Right forelimb (tissue), 1 donor: ENCODE measurements at regions not wholly inside any gene's neighbourhood (a gene's known extent, or its start where the extent isn't known, plus 50 kb on each side); places are given as distances from the start of the nearest gene placed in this dataset.
"Not testable (repeated sequence)": the region's sequence is repeated elsewhere in the genome, so short reads cannot be mapped to it uniquely, and the experiment has no call there.

Source experiments
- DNase-seq: peaks from one replicate; pipeline ENCODE4 v3.0.0-alpha.2; 2018

DNA sequence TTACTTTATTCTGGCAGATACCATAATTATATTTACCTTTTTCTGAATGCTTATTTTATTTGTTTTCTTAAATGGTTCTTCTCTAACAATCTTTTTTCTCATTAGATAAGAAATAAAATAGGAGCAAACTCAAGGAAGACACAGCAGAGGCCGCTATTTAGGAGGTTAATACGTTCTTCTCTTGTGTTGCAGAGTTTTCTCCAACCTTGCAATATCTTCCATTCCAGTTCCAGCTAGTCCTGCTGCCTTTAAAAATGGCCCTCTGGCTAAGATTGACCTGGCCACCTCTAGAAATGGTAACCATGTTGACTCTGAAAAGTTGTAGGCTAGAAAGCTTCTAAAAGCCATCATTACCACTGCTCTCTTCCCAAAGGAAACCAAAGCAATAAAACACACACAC is 718.8 kb downstream of the MAT2B start:
- DNase-seq, result no peak

DNA sequence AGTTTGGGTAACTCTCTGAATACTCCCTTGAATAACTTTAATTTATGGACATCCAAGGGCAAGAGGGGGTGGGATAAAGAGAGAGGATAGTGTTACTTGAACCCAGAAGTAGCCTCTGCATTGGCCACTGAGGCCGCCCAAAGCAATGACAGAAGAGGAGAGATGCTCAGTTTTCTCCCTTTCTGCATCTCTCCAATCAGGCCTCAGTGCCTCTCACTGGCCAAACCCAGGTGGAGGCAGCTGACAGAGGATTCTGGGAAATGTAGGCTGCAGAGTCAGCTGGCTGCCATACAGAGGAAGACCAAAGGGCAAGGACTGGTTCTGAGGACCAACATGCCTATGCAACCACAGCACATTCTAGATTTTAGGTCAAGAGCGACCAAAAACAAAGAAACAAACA is 719.4 kb downstream of the MAT2B start:
- DNase-seq, result no peak

DNA sequence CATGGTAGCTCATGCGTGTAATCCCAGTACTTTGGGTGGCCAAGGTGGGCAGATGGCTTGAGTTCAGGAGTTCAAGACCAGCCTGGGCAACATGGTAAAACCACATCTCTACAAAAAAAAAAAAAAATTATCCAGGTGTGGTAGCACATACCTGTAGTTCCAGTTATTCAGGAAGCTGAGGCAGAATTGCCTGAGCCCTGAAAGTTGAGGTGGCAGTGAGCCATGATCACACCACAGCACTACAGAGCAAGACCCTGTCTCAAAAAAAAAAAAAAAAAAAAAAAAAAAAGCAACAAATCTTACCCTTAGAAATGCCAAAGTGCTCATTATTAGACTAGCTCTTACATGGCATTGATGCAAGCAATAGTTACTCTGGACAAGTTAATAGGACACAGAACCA is 724.9 kb downstream of the MAT2B start:
- DNase-seq, result no peak

DNA sequence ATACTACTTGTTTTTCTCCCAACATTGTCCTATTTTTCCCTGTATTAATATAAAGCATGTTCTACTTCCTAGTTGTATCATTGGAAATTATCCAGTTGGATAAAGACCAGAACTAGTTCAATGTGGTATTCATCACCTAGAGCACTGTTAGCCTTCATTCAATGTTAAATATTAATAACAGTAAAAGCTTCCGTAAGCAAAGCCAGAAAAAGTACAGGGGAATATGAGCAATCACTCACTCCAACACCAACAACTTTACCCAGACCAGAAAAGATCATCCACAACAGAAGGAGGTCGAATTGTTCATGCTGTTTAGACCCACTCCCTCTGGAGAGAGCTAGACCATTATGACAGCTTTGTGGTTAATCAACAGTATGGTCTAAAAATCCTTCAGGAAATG is 728.4 kb downstream of the MAT2B start:
- no peak for DNase-seq

DNA sequence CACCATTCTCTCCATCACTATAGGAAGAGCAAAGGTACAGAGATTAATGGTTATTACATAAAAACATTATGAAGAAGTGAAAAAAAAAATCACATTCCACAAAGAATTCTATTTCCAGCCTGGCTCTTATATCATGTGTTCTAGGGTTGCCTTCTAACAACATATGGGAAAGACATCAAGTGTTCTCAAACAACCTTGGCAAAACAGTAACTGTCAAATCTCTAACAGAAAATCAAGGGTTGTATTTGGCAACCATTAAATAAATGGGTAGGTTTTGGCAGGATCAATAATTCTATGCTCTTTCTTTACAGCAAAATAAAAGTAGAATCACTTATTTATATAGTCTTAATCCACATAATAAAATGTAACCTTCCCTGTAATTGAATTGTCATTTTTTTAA is 728.9 kb downstream of the MAT2B start:
- DNase-seq, result no peak

DNA sequence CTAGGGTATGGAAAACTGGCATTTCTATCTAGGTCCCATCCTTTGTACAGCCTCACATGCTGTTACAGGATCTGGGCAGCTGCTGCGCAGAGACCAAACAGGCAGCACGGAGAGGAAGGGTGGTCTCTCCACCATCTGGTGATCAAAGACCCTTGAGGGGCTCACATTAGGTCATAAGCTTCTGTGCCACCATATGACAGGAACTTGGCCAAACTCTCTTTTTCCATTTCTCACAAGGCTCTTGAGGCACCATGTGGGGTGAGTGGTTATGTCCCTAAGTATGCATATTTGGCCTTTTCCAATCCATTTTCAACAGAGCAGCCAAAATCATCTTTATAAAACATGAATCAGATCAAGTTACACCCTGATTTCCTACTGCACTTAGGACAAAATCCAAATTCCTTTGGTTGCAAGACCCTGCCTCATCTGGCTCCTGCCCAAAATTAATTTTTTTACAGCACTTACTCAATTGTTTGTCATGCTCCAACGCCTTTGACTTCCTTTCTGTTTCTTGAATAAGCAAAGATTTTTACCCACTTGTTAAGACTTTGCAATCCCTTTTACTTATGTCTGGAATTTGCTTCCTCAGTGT is 730.0 kb downstream of the MAT2B start:
- DNase-seq, result peak; percentile 50

DNA sequence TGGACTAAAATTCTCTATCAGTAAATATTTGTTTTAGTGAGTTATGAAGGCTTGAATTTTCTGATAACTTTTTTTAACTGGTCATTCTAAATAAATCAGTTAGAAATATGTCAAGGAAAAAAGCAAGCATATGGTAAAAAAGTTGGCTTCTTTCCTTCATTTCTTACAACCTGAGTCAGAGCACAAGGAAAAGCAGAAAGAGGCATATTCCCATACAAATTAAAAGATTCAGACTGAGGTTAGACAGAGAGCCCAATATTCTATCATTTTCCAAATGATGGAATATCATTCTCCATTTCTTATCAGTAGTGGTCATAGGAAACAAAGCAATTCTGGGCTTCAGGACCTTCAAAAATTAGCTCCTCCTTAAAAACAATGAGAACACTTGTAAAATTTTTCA is 732.1 kb downstream of the MAT2B start:
- DNase-seq, result no peak

DNA sequence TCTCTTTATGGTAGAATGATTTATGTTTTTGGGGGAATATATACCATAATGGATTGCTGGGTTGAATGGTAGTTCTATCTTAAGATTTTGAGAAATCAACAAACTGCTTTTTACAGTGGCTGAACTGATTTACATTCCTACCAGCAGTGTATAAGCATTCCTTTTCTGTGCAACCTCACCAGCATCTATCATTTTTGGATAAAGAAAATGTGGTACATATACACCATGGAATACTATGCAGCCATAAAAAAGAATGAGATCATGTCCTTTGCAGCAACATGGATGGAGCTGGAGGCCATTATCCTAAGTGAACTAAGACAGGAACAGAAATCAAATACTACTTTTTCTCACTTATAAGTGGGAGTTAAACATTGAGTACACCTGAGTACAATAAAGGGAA is 746.4 kb downstream of the MAT2B start:
- not testable (repeated sequence) for DNase-seq

DNA sequence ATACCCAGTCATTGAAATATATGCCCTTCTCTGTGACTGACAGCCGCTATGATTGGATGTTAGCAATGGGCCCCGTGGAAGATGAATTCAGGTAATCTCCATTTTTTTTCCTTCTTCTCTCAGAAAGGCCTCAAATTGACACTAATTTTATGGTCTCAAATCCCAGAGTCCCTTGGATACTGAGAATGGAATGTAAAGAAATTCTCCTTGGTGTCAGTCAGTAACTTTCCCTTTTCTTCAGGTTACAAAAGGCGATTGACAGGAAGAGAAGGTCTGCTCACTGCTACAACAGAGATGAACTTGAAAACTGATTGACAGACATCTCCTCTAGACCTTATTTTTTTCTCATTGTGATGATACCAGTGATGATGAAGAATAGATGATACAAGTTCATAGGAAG is 748.3 kb downstream of the MAT2B start:
- no peak for DNase-seq

DNA sequence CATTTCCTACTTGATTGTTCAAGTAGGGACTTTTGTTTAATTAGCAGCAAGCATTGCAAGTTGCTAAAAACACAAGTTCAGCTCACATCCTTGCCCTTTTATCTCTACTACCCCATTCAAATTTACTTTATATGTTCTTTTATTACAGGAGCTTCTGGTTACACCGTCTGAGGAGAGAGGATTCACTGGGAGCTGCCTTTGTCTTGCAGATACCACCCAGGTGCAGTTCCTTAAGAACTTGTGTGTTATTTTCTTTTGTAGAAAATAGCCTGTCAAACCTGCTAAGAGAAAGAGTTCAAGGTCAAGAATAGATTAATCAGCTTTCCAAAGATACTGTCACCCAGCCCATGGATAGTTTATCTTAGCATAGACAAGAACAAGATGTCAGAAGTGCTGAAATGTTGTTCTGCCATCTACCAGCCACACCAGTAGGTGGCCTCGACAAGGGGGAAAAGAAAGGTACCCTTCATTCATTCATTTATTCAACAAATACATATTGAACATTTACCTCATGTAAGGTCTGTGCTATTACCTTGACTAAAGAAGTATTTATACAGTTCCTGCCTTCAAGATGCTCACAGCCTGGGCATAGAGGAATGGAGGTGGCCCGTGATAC is 750.3 kb downstream of the MAT2B start:
- DNase-seq, result no peak

DNA sequence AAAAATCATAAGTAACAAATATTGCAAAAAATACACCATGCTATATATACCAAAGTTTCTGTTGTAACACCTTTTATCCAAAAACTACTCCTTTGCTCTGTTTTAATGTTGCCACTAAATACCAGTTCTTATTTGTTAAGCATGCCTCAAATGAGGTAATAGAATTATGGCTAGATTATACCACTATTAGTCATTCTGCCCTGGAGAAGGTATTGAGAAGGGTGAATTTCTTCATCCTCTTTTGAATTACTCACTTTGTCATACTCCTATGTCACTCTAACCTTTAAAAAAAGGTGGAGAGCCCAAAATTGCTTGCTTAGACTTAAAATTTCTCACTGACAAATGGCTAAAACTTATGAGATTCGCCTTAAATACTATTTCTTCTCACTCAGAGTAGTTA is 750.9 kb downstream of the MAT2B start:
- no peak for DNase-seq

DNA sequence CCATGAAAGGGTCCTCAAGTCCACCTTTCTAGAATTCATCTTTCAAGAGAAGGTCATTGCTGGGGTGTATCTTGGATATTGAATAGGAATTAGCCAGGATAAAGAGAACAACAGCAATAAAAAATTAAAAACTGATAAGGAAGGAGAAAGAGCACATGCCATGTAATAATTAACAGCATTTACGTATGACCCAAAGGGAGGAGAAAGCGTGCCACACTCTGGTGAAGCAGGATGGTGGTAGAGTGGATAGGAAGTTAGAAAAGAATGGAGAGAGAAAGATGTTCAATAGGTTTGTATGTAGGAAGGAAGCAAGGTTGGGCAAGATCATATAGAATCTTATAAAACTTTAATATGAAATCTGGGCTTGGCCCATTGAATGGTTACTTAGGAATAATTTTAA is 751.5 kb downstream of the MAT2B start:
- DNase-seq, result no peak

DNA sequence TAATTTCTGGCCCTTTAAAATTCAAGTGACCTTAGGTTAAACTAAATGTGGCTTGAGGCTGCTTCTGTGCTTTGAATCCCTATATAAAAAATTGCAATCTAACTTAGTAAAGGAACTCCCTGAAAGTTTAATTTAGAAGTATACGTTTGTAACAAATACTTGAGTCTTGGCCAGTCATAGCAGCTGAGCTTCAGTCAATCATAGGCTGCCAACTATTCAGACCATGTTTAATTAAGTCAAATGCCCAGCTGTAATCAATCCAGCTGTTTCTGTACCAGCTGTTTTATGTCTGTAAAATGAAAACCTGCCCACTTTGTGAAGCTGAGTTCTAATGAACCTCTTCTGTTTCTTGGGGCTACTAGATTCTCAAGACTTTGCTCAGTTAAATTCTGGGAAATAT is 760.1 kb downstream of the MAT2B start:
- no peak for DNase-seq

DNA sequence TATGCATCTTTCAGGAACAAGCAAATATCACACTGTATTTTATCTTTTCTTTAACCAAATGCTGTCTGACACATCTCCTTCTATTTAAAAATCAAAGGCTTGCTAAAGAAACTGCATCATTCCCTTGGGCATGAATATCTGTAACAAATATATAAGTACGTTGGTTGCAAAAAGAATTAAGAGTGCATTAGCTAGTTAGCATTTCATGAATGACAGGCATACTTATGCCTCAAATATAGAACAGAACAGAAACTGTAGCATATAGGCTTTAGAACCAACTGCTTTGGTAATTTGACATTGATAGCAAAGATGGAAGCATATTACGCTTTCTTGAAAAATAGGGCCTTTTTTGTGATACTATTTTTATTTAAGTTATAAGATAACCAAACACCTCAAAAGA is 761.2 kb downstream of the MAT2B start:
- no peak for DNase-seq

DNA sequence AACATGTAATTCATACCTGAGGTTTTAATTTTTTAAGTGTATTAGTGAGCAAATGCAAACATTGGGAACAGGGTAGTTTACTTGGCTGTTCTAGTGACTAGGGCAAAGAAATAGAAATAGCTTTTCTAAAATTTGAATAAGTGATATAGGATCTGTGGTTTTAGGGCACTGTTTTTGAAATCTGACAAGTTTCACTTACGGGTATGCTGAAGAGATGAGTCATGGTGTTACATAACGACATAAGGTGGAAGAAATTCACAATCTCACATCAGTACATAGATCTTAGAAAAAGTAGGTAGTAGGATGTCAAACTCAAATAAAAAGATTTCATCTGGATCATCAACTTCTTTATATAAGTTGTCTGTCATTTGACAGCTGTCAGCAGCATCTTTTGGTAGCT is 772.3 kb downstream of the MAT2B start:
- DNase-seq, result no peak

DNA sequence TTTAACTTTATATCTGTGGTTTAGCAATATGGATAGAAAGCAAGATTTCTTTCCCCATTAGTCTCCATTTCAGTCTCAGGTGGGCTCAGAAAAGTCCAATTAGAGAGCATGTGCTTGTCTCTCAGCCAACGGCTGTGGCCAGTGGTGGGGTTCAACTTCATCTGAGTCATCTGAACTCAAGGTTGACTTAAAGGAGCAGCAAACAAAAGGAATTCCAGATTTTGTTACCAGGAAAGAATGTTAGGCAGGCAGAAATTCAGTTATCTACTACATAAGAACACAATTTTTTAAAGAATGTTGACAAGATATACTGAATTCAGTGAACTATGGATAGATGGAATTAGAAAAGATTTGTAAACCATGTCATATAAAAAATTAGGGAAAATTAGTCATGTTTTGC is 784.1 kb downstream of the MAT2B start:
- DNase-seq, result no peak

DNA sequence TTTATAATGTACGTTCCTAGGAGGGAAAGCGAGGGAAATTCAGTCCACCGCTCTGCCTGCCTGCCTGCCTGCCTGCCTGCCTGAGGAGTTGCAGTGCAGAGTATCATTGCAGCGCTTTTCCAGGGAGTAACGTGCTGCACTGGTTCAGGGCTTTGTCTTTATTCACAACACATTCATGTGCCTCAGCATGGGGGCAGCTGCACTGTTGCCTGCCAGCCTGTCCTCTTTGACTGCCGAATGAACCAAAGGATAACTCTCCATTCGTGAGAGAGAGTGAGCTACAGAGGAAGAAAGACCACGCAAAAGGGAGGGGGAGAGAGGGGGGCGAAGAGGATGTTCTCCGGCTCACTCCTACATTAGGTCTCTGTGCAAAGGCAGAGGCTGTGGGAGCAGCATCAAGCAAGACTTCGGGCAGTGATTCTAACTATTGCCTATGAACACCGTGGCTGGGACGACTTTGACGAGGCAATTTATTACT is 791.2 kb downstream of the MAT2B start:
- peak; percentile 55 for DNase-seq

DNA sequence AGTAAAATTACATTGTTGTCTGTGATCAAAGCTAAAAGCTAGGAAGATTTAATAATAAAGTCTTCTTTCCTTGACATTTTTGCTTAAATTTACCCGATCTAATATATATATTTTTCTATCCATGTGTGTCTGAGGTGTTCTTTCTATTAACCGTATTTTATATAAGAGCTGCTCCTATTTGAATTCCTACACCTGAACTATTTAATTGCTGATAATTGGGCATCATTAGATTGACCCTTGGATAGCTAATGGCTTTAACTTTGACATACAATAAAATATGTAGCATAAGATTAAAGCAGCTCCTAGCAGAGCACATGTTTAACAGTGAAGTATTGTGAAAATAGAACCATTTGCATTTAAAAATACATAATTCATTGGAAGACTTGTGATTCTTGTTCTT is 792.7 kb downstream of the MAT2B start:
- DNase-seq, result no peak

DNA sequence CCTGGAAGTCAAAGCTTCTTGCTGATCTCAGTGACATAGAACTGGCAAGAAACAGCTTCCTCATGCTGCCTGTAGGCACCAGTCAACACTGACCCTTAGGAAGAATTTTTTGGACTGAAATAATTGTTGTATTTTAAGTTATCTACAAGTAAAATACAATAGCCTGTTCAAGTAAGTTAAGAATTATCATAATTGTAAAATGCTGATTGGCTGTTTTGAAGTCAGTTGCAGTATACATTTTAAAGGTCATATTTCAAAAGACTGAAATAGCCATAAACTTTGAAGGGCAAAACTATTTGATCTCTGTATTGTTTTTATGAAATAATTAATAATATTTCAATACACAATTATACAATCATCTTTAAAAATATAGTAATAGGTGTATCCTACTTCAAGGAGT is 794.9 kb downstream of the MAT2B start:
- no peak for DNase-seq

DNA sequence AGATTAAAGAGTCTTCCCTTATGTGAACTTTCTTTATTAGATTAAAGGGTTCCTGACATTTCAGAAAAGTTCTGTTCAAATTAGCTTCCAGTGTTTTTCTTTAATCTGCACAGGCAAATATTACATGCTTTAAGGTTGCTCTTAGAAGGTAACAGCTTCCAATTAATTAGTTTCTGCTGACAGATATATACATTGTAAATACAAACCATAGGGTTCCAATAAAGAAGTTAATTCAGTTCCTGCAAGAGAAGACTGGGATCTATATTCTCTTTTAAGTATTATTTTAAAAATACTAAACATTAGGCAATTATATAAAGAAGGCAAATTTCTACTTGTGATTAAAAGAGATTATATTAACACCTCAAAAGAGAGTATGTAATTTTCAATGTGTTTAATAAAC is 795.7 kb downstream of the MAT2B start:
- no peak for DNase-seq

DNA sequence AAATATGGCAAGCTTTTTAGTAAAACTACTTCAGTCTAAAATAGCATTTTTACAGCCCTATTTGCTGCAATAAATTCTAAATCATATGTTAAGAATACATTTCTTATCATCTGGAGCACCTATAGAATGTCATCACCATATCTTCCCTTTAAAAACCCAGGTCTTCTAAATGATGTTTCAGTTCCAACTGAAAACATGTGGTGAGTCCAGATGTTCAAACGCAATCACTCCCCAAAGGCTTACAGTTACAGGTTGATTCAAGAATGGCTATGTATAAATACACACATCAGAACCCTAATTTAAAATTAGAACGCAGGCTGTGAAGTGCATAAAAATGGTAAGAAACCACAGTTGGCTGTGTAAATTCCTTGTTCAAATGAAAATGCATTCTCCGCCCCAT is 796.3 kb downstream of the MAT2B start:
- no peak for DNase-seq

DNA sequence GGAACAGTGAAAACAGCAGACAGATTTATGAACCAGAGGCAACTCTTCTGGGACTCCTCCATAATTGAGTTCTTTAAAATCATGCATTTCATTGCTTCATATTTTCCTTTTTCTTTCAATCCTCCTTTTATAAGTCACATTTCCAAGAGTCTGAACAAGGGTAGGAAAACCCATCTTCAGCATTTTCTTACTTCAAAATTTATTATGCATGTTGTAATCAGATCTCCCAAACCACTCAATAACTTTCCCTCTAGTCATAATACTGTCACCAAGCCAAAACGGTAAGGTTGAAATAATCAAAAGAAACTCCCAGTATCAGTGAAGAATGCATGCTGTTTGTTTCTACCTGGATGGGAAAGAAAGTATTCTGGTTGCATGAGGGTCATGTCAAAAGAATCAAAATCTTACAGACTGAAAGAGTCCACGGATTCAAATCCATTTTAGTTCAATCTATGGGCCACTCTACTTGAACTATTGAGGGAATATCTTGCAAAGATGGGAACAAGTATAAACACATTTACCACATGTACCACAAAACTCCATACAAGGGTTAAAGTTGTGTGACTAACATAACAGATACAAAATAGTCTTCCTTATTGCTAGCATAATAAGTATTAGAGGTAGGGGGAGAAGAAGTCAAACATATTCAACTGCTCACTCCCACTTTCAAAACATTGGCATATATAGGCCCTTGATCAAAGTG is 797.3 kb downstream of the MAT2B start:
- DNase-seq, result no peak

DNA sequence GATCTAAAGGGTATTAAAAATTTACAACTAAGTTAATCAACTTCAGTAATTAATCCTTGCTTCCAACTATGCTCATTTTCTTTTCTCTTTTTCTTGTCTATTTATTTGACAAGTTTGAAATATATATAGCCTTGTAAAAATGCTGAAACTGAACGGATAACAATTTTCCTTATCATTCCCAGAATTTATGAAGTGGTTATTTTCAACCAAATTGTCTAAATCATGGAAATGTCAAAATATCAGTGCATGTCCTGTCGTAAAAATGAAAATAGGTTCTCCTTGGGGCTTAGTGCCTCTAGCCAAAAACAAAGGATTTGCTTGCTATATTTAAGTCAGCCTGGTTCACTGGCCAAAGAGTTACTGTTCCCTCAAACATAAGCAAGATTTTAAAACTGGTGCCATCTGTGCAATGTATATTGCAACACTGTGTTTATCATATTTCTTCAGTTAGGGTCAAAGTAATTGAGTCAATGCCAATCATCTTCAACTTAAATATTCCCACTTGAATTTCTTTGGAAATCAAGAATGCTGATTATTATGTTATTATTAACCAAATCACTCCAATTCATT is 798.3 kb downstream of the MAT2B start:
- DNase-seq, result no peak

DNA sequence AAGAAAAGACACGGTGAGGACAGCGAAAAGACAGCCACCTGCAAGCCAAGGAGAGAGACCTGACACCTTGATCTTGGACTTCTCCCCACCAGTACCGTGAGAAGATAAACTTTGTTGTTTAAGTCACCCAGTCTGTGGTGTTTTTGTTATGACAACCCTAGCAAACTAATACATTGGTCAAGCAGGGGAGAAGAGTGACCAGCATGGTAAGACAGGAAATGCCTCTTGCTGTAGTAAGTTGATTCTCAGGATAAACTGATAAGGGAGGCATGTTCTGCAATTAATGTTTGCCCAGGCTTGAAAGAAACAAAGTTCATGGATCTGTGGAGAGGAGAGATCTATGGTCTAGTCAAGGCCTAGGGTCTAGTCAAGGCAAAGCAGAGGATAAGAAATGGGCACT is 801.2 kb downstream of the MAT2B start:
- DNase-seq, result no peak
